H1 (cell line): ENCODE measurements at regions not wholly inside any gene's neighbourhood (a gene's known extent, or its start where the extent isn't known, plus 50 kb on each side); places are given as distances from the start of the nearest gene placed in this dataset.

Experiments
- CTCF ChIA-PET: fragments of 300-600 bp; sonication (Branson Sonifier 250); formaldehyde crosslinking; loops from one replicate; lab custom pipeline; 2021; ENCODE audit not compliant: partially characterized antibody; lab: Charles Lee
- POLR2A ChIA-PET: fragments of 300-600 bp; sonication (Branson Sonifier 250); formaldehyde crosslinking; loops from one replicate; lab custom pipeline; 2021; ENCODE audit warnings: inconsistent platforms; ENCODE audit not compliant: partially characterized antibody; lab: Charles Lee
- DNase-seq, 2 experiments: peaks; one replicate each; pipeline versions ENCODE4 v3.0.0 to v3.0.0-alpha.2; 2010 to 2022; ENCODE audit warnings: low spot score in 2 of 2, low read depth in 1 of 2, mixed read lengths in 1 of 2
- FAIRE-seq: peaks from 2 replicates; lab custom pipeline; 2011; peaks lifted over from hg19 to GRCh38; lab: Jason Lieb, UNC
- H2AFZ ChIP-seq: 2 replicates; pipeline ENCODE4 v1.8.1; 2012; ENCODE audit warnings: low read length, inconsistent platforms
- H2AK5ac ChIP-seq: 2 replicates; pipeline ENCODE4 v1.6.1; 2013; ENCODE audit warnings: low read depth, low read length
- H2BK120ac ChIP-seq: replicated peaks from 2 replicates; pipeline ENCODE3; 2013; ENCODE audit warnings: low read depth, low read length, inconsistent platforms
- H2BK12ac ChIP-seq: 2 replicates; pipeline ENCODE4 v1.6.1; 2013; ENCODE audit warnings: low read depth, low read length
- H2BK15ac ChIP-seq: 2 replicates; pipeline ENCODE4 v1.6.1; 2013; ENCODE audit warnings: low read length
- H2BK20ac ChIP-seq: 2 replicates; pipeline ENCODE4 v1.6.1; 2013; ENCODE audit warnings: low read length
- H2BK5ac ChIP-seq: 2 replicates; pipeline ENCODE4 v1.6.1; 2013; ENCODE audit warnings: low read depth, low read length
- H3K14ac ChIP-seq: 2 replicates; pipeline ENCODE4 v1.6.1; 2013; ENCODE audit warnings: inconsistent platforms; ENCODE audit not compliant: insufficient read length
- H3K18ac ChIP-seq: 2 replicates; pipeline ENCODE4 v1.6.1; 2013; ENCODE audit warnings: low read length; ENCODE audit errors: extremely low read depth
- H3K23ac ChIP-seq: 2 replicates; pipeline ENCODE4 v1.6.1; 2013; ENCODE audit warnings: inconsistent platforms; ENCODE audit not compliant: insufficient read length
- H3K23me2 ChIP-seq: 2 replicates; pipeline ENCODE4 v1.6.1; 2013; ENCODE audit warnings: low read depth, low read length
- H3K27ac ChIP-seq: 2 replicates; pipeline ENCODE4 v1.6.1; 2011; ENCODE audit warnings: low read depth, low read length, inconsistent platforms
- H3K27me3 ChIP-seq, 4 experiments: replicated peaks in 1 of 4; 1 replicate in 1 of 4; 2 replicates in 3 of 4; pipeline versions ENCODE4 v1.6.1 to v1.8.1; 2011 to 2013; ENCODE audit warnings: low read length in 3 of 4, mild to moderate bottlenecking in 3 of 4, inconsistent platforms in 2 of 4, mixed read lengths in 2 of 4, moderate library complexity in 1 of 4; ENCODE audit not compliant: control insufficient read depth in 3 of 4, insufficient read depth in 3 of 4; ENCODE audit errors: extremely low read depth in 1 of 4
- H3K36me3 ChIP-seq, 4 experiments: 2 replicates each; pipeline versions ENCODE4 v1.6.1 to v1.8.1; 2011 to 2013; ENCODE audit warnings: mild to moderate bottlenecking in 4 of 4, low read length in 3 of 4, moderate library complexity in 2 of 4, control low read depth in 1 of 4, inconsistent platforms in 1 of 4; ENCODE audit not compliant: insufficient read depth in 4 of 4, control insufficient read depth in 2 of 4
- H3K4ac ChIP-seq: replicated peaks from 2 replicates; pipeline ENCODE3; 2013; ENCODE audit warnings: low read length, low read depth, mixed read lengths, inconsistent platforms; ENCODE audit not compliant: insufficient read length
- H3K4me1 ChIP-seq, 4 experiments: replicated peaks in 1 of 4; 1 replicate in 1 of 4; 2 replicates in 3 of 4; pipeline versions ENCODE4 v1.6.1 to v1.8.1; 2011 to 2013; ENCODE audit warnings: low read length in 3 of 4, inconsistent platforms in 2 of 4, mixed read lengths in 1 of 4; ENCODE audit not compliant: insufficient read depth in 4 of 4, control insufficient read depth in 3 of 4
- H3K4me2 ChIP-seq, 2 experiments: 2 replicates each; pipeline versions ENCODE4 v1.6.1 to v1.8.1; 2011 to 2013; ENCODE audit warnings: low read depth in 2 of 2, low read length in 2 of 2, control low read depth in 1 of 2, inconsistent platforms in 1 of 2, mild to moderate bottlenecking in 1 of 2; ENCODE audit not compliant: insufficient read depth in 1 of 2
- H3K4me3 ChIP-seq, 4 experiments: fragments of 200-600, 300-600 bp in 1 of 4; sonication (generic), shearing (Covaris generic), sonication (Bioruptor Twin) in 1 of 4; 2 replicates each; pipeline versions ENCODE4 v1.5.1 to v1.8.1; 2011 to 2016; ENCODE audit warnings: low read length in 4 of 4, low read depth in 3 of 4, control low read depth in 2 of 4, inconsistent platforms in 2 of 4, mild to moderate bottlenecking in 2 of 4, mixed read lengths in 1 of 4, moderate library complexity in 1 of 4; ENCODE audit not compliant: insufficient read depth in 2 of 4; ENCODE audit errors: extremely low read depth in 1 of 4
- H3K56ac ChIP-seq: replicated peaks from 2 replicates; pipeline ENCODE3; 2013; ENCODE audit warnings: low read depth, mild to moderate bottlenecking, mixed read lengths, low read length, inconsistent platforms; ENCODE audit not compliant: insufficient read length
- H3K79me1 ChIP-seq: 2 replicates; pipeline ENCODE4 v1.6.1; 2013; ENCODE audit warnings: low read depth, low read length, control low read depth
- H3K79me2 ChIP-seq, 2 experiments: 2 replicates each; pipeline versions ENCODE4 v1.6.1 to v1.8.1; 2012 to 2013; ENCODE audit warnings: low read length in 2 of 2, mild to moderate bottlenecking in 2 of 2, inconsistent platforms in 1 of 2; ENCODE audit not compliant: insufficient read depth in 2 of 2, control insufficient read depth in 1 of 2
- H3K9ac ChIP-seq, 4 experiments: replicated peaks in 1 of 4; 1 replicate in 1 of 4; 2 replicates in 3 of 4; pipeline versions ENCODE4 v1.6.1 to v1.8.1; 2011 to 2013; ENCODE audit warnings: low read depth in 3 of 4, low read length in 3 of 4, control low read depth in 2 of 4, mild to moderate bottlenecking in 2 of 4, moderate library complexity in 2 of 4, inconsistent platforms in 1 of 4; ENCODE audit errors: extremely low read depth in 1 of 4
- H3K9me3 ChIP-seq, 2 experiments: 2 replicates each; pipeline versions ENCODE4 v1.6.1 to v1.8.1; 2012 to 2013; ENCODE audit warnings: mild to moderate bottlenecking in 2 of 2, moderate library complexity in 2 of 2, control low read depth in 1 of 2, inconsistent platforms in 1 of 2, low read depth in 1 of 2, low read length in 1 of 2, mixed read lengths in 1 of 2; ENCODE audit not compliant: insufficient read depth in 2 of 2
- H4K20me1 ChIP-seq, 2 experiments: replicated peaks in 1 of 2; 2 replicates each; pipeline versions ENCODE3 to v1.8.1; 2011 to 2013; ENCODE audit warnings: inconsistent platforms in 2 of 2, low read length in 2 of 2, mild to moderate bottlenecking in 1 of 2; ENCODE audit not compliant: insufficient read depth in 2 of 2, control insufficient read depth in 1 of 2
- H4K5ac ChIP-seq: 2 replicates; pipeline ENCODE4 v1.6.1; 2013; ENCODE audit warnings: low read length, low read depth, mixed read lengths, inconsistent platforms; ENCODE audit not compliant: insufficient read length
- H4K8ac ChIP-seq: 2 replicates; pipeline ENCODE4 v1.8.0; 2013; ENCODE audit warnings: mild to moderate bottlenecking, moderate library complexity, low read length, inconsistent platforms; ENCODE audit not compliant: insufficient read depth; ENCODE audit errors: extremely low read depth
- H4K91ac ChIP-seq: replicated peaks from 2 replicates; pipeline ENCODE3; 2013; ENCODE audit warnings: low read length, mixed read lengths, inconsistent platforms; ENCODE audit not compliant: insufficient read length
- BCL11A ChIP-seq, 2 experiments: IDR thresholded peaks; one replicate each; pipeline ENCODE4 v1.6.1; 2011; ENCODE audit warnings: low read depth in 2 of 2, low read length in 2 of 2, mild to moderate bottlenecking in 2 of 2
- CBX5 ChIP-seq: fragments of 300-800, 300-1000 bp; sonication (generic); IDR thresholded peaks from 2 replicates; pipeline ENCODE4 v1.7.1; 2016; ENCODE audit warnings: antibody characterized with exemption, low read length, low read depth
- CBX8 ChIP-seq: fragments of 300-800, 300-1000 bp; sonication (generic); IDR thresholded peaks from 2 replicates; pipeline ENCODE4 v1.7.1; 2016; ENCODE audit warnings: low read depth, low read length, borderline replicate concordance
- CREB1 ChIP-seq: IDR thresholded peaks from 2 replicates; pipeline ENCODE4 v1.6.1; 2012; ENCODE audit warnings: inconsistent platforms
- GTF2F1 ChIP-seq: IDR thresholded peaks from 2 replicates; pipeline ENCODE4 v1.6.1; 2012; ENCODE audit warnings: low read depth, low read length, improper control_type of control experiment, borderline replicate concordance
- KDM1A ChIP-seq: fragments of 200-600, 300-600 bp; sonication (generic); IDR thresholded peaks from 2 replicates; pipeline ENCODE4 v1.7.1; 2016; ENCODE audit warnings: mild to moderate bottlenecking, low read length, borderline replicate concordance
- MAX ChIP-seq: IDR thresholded peaks from 2 replicates; pipeline ENCODE4 v1.6.1; 2012; ENCODE audit warnings: inconsistent platforms
- NANOG ChIP-seq: IDR thresholded peaks from 2 replicates; pipeline ENCODE4 v1.6.1; 2011; ENCODE audit warnings: low read length, low read depth, mild to moderate bottlenecking, inconsistent platforms; ENCODE audit not compliant: insufficient read depth, poor library complexity, severe bottlenecking
- POLR2AphosphoS5 ChIP-seq: IDR thresholded peaks from 2 replicates; pipeline ENCODE4 v1.6.1; 2011; ENCODE audit warnings: low read depth, low read length
- RFX5 ChIP-seq: IDR thresholded peaks from 2 replicates; pipeline ENCODE4 v1.6.1; 2011; ENCODE audit warnings: low read depth, low read length, improper control_type of control experiment, borderline replicate concordance
- SIN3A ChIP-seq, 2 experiments: IDR thresholded peaks in 1 of 2; conservative IDR thresholded peaks in 1 of 2; 2 replicates each; pipeline ENCODE4 v1.6.1; 2011 to 2012; ENCODE audit warnings: low read length in 2 of 2, improper control_type of control experiment in 1 of 2, low read depth in 1 of 2, mild to moderate bottlenecking in 1 of 2
- SIRT6 ChIP-seq: IDR thresholded peaks from one replicate; pipeline ENCODE4 v1.7.1; 2012; ENCODE audit warnings: low read length, inconsistent platforms
- TAF1 ChIP-seq: IDR thresholded peaks from 2 replicates; pipeline ENCODE4 v1.6.1; 2011; ENCODE audit warnings: mild to moderate bottlenecking, low read depth, low read length
- TBP ChIP-seq: IDR thresholded peaks from 2 replicates; pipeline ENCODE4 v1.6.1; 2011; ENCODE audit warnings: low read depth, low read length, improper control_type of control experiment
- TCF12 ChIP-seq: IDR thresholded peaks from 2 replicates; pipeline ENCODE4 v1.6.1; 2011; ENCODE audit warnings: low read depth, mild to moderate bottlenecking, low read length
- whole genome bisulfite sequencing, 2 experiments: shearing (Covaris generic) in 1 of 2; methylation state at CpG; one replicate each; pipeline versions ENCODE4 v1.1.6 to v1.1.7; 2013 to 2015; ENCODE audit warnings: low lambda C conversion rate in 2 of 2, mixed read lengths in 2 of 2, inconsistent platforms in 1 of 2, low coverage in 1 of 2, missing lambda C conversion rate in 1 of 2; ENCODE audit not compliant: insufficient replicate concordance in 2 of 2, insufficient coverage in 1 of 2, insufficient read length in 1 of 2; ENCODE audit errors: extremely low coverage in 1 of 2, missing lambda C conversion rate in 1 of 2; 5-methylcytosine and 5-hydroxymethylcytosine counted together

- H3K9me3 ChIP-seq: no peaks in the 10 kb centered on the region
- no peak overlapping the region for H2BK12ac ChIP-seq
- no peaks in the 10 kb centered on the region for H3K23me2 ChIP-seq
- CTCF ChIA-PET: interaction anchor here (1.4 to 1.5 kb wide), 2 partner anchors 9 to 12 kb away, joined by 3 read pairs; no protein-coding TSS in a partner anchor
- no peaks in the 10 kb centered on the region for H3K36me3 ChIP-seq
- no peak overlapping the region for H2BK120ac ChIP-seq
- no peak overlapping the region for H4K5ac ChIP-seq
- no peak overlapping the region for H3K4ac ChIP-seq
- H3K27ac ChIP-seq: no peak overlapping the region
- no peak overlapping the region for H3K23ac ChIP-seq
- H3K4me1 ChIP-seq: no peaks in the 10 kb centered on the region
- no peak overlapping the region for H3K4me3 ChIP-seq
- no peak overlapping the region for H3K14ac ChIP-seq
- no peaks in the 10 kb centered on the region for H3K79me1 ChIP-seq
- no peak overlapping the region for H2BK5ac ChIP-seq
- DNase-seq (no peak), FAIRE-seq (no peak)
- POLR2A ChIA-PET: no interaction called here
- no peak overlapping the region for H2AFZ ChIP-seq
- no peaks in the 10 kb centered on the region for H3K79me2 ChIP-seq
- H2BK15ac ChIP-seq: no peak overlapping the region
- no peak overlapping the region for H4K8ac ChIP-seq
- H3K27me3 ChIP-seq: no peaks in the 10 kb centered on the region
- H3K18ac ChIP-seq: no peak overlapping the region
- H3K9ac ChIP-seq: no peak overlapping the region
- no peak overlapping the region for H2AK5ac ChIP-seq
- no peaks in the 10 kb centered on the region for H4K20me1 ChIP-seq
- no peak overlapping the region for H3K4me2 ChIP-seq
- no peak overlapping the region for H2BK20ac ChIP-seq
- 81% methylated on average over 2 of the region's 2 CpGs; no CpG with 5 or more reads in 1 of the 2 experiments for WGBS, 2 experiments
- no peak overlapping the region for H4K91ac ChIP-seq
- no peak overlapping the region for H3K56ac ChIP-seq
- TF ChIP-seq MAX (no peak), TCF12 (no peak), TBP (no peak), GTF2F1 (no peak), SIRT6 (no peak), BCL11A (IDR thresholded peaks at IDR 0.05; ENCODE audit: low read depth in 2 of 2, low read length in 2 of 2) (no peak), TAF1 (no peak), POLR2AphosphoS5 (no peak), SIN3A (conservative IDR thresholded peaks at IDR 0.05 in 1 of 2, IDR thresholded peaks at IDR 0.05 in 1 of 2; ENCODE audit: low read depth in 1 of 2, low read length in 2 of 2) (no peak), CBX5 (no peak), CREB1 (no peak), RFX5 (no peak), NANOG (no peak), CBX8 (no peak), KDM1A (no peak)
Observed at GRCh38 chr13:87798536-87798935, 127.4 kb downstream of the SLITRK5 start.
